Nephron progenitor cell (in vitro differentiated cells): ENCODE measurements at regions not wholly inside any gene's neighbourhood (a gene's known extent, or its start where the extent isn't known, plus 50 kb on each side); places are given as distances from the start of the nearest gene placed in this dataset.
A peak's percentile ranks its signal among the peaks of the same experiment; 100 is the strongest.

Experiments
- DNase-seq: peaks from one replicate; pipeline ENCODE4 v3.0.0; 2021
- H3K27ac Mint-ChIP-seq: 2 replicates; pipeline ENCODE4 v1.8.0; 2021; ENCODE audit warnings: mild to moderate bottlenecking, moderate library complexity, mixed read lengths
- H3K27me3 Mint-ChIP-seq: 2 replicates; pipeline ENCODE4 v1.8.0; 2021; ENCODE audit warnings: mild to moderate bottlenecking, low read depth, mixed read lengths; ENCODE audit not compliant: poor library complexity
- H3K36me3 Mint-ChIP-seq: 2 replicates; pipeline ENCODE4 v1.8.0; 2021; ENCODE audit warnings: low read depth, mixed read lengths
- H3K4me1 Mint-ChIP-seq: 2 replicates; pipeline ENCODE4 v1.8.0; 2021; ENCODE audit warnings: mixed read lengths
- H3K4me3 Mint-ChIP-seq: 2 replicates; pipeline ENCODE4 v1.8.0; 2021; ENCODE audit warnings: mild to moderate bottlenecking, moderate library complexity, mixed read lengths
- H3K9me3 Mint-ChIP-seq: 2 replicates; pipeline ENCODE4 v1.8.0; 2021; ENCODE audit warnings: mild to moderate bottlenecking, moderate library complexity, mixed read lengths
- TF ChIP-seq, protein P1 (sequence below): fragments of 200-600 bp; sonication (generic); IDR thresholded peaks from 2 replicates; pipeline ENCODE4 v1.5.0; 2021; ENCODE audit warnings: antibody characterized with exemption

GRCh38 chr17:69954241-69954925 is 120.6 kb upstream of the KCNJ16 start:
- TF ChIP-seq, protein P1, sequence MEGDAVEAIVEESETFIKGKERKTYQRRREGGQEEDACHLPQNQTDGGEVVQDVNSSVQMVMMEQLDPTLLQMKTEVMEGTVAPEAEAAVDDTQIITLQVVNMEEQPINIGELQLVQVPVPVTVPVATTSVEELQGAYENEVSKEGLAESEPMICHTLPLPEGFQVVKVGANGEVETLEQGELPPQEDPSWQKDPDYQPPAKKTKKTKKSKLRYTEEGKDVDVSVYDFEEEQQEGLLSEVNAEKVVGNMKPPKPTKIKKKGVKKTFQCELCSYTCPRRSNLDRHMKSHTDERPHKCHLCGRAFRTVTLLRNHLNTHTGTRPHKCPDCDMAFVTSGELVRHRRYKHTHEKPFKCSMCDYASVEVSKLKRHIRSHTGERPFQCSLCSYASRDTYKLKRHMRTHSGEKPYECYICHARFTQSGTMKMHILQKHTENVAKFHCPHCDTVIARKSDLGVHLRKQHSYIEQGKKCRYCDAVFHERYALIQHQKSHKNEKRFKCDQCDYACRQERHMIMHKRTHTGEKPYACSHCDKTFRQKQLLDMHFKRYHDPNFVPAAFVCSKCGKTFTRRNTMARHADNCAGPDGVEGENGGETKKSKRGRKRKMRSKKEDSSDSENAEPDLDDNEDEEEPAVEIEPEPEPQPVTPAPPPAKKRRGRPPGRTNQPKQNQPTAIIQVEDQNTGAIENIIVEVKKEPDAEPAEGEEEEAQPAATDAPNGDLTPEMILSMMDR = no peak
- peaks cover 12% of the 10 kb centered on the region for H3K27me3 Mint-ChIP-seq
- no peak overlapping the region for H3K27ac Mint-ChIP-seq
- peaks cover 19% of the 10 kb centered on the region for H3K4me1 Mint-ChIP-seq
- no peak overlapping the region for H3K4me3 Mint-ChIP-seq
- no peaks in the 10 kb centered on the region for H3K9me3 Mint-ChIP-seq
- no peak for DNase-seq
- no peaks in the 10 kb centered on the region for H3K36me3 Mint-ChIP-seq

DNA sequence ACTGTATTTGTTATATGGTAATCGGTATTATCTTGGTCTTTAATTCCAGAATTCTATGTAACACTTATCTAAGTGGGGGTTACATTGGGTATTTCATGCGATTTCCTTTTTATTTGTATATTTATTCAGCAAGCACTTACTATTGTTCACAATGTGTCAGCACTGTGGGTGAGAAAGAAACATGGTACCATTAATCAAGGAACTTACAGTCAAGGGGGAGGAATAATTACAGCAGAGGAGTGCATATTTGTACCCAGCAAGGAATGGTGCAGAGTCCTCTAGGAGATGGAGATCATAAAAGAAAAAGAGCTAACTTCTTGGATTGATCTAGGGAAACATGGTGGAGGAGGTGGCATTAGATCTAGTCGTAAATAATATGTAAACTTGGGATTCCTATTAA is 117.0 kb upstream of the KCNJ16 start:
- no peaks in the 10 kb centered on the region for H3K9me3 Mint-ChIP-seq
- no peak overlapping the region for H3K27ac Mint-ChIP-seq
- DNase-seq = no peak
- peaks cover 7% of the 10 kb centered on the region for H3K4me1 Mint-ChIP-seq
- TF ChIP-seq, protein P1 = no peak
- H3K4me3 Mint-ChIP-seq = no peak overlapping the region
- H3K27me3 Mint-ChIP-seq = peaks cover 20% of the 10 kb centered on the region
- H3K36me3 Mint-ChIP-seq = no peaks in the 10 kb centered on the region

DNA sequence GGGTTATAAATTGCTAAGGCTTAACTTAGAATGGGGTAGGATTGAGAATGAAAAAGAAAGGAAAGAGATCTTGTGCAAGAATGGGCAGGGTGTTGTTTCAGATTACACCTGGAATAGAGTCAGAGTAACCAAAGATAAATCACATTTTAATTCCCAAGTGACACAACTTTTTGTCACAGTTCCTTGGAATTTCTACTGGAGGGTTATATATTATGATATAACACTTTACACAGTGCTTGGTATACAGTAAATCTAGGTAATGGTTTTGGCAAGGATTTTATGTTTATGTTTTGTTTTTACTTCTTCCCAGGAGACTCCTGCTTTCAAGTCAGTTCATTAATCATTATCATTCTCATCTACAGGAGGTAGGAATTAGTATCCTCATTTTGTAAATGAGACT is 115.7 kb upstream of the KCNJ16 start:
- peaks cover 7% of the 10 kb centered on the region for H3K4me1 Mint-ChIP-seq
- no peak overlapping the region for H3K4me3 Mint-ChIP-seq
- TF ChIP-seq, protein P1 = no peak
- no peaks in the 10 kb centered on the region for H3K9me3 Mint-ChIP-seq
- H3K36me3 Mint-ChIP-seq = no peaks in the 10 kb centered on the region
- H3K27ac Mint-ChIP-seq = no peak overlapping the region
- no peak for DNase-seq
- peaks cover 20% of the 10 kb centered on the region for H3K27me3 Mint-ChIP-seq

DNA sequence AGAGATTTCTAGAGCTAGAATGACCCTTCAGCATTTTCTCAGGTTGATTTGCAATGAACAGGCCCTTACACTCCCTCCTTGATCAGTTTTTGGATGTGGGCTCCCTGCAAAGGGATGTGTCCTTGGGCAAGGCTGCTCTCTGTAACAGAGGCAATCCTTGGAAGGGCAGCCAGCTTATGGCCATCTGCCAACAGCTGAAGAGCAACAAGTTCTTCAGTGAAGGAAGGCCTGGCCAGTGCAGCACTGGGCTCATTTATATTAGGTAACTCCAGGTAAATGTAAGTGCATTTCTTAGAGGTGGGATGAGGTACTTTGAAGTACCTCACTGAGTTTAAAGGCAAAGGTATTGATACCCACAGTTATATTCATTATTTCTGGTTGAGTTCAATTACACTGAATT is 114.3 kb upstream of the KCNJ16 start:
- Mint-ChIP-seq H3K27ac (no peak overlapping the region), H3K9me3 (peaks cover 8% of the 10 kb centered on the region), H3K27me3 (peaks cover 25% of the 10 kb centered on the region), H3K4me3 (no peak overlapping the region), H3K36me3 (no peaks in the 10 kb centered on the region), H3K4me1 (peaks cover 7% of the 10 kb centered on the region)
- TF ChIP-seq, protein P1 = no peak
- DNase-seq = no peak

DNA sequence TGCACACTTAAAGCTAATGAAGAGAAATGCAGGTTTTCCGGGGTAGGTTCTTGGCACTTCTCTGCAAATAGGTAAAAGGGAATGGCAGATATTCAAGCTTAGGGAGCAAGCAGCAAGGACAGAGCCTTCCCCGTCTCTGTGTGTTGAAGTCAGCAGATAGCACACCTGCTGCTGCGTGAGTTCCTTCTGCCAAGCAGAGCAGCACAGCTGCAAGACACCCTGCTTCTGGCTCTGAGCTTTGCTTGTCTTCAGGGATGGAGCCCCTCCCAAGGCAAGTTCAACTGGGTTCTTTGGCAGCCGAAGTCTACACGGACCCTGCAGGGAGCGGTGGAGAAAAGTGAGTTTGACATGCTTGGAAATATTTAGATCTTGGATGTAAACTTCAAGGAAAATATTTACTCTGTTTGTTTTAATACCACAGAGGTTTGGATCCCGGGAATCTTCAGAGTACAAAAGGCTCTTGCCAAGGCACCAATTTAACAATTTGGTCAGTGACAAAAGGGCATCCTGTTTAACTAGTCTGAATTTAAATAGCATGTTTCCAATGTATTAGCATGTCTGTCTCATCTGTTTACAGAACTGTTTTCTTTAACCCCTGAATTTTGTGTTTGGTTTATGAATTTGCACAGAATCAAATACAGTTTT is 113.4 kb upstream of the KCNJ16 start:
- H3K9me3 Mint-ChIP-seq = peaks cover 15% of the 10 kb centered on the region
- TF ChIP-seq, protein P1 = no peak
- H3K27me3 Mint-ChIP-seq = peaks cover 24% of the 10 kb centered on the region
- peak overlapping the region; percentile 6 for H3K27ac Mint-ChIP-seq
- no peaks in the 10 kb centered on the region for H3K36me3 Mint-ChIP-seq
- peak; percentile 3 for DNase-seq
- no peak overlapping the region for H3K4me3 Mint-ChIP-seq
- peaks cover 7% of the 10 kb centered on the region for H3K4me1 Mint-ChIP-seq
